HG03025 (cell line): ENCODE measurements at regions not wholly inside any gene's neighbourhood (a gene's known extent, or its start where the extent isn't known, plus 50 kb on each side); places are given as distances from the start of the nearest gene placed in this dataset.

Source experiments
- ATAC-seq: cut with Tn5 transposase; IDR thresholded peaks from one replicate; pipeline ENCODE4 v1.9.1; 2021; ENCODE audit warnings: mild to moderate bottlenecking, moderate library complexity; ENCODE audit not compliant: unreplicated experiment, low FRiP score

DNA sequence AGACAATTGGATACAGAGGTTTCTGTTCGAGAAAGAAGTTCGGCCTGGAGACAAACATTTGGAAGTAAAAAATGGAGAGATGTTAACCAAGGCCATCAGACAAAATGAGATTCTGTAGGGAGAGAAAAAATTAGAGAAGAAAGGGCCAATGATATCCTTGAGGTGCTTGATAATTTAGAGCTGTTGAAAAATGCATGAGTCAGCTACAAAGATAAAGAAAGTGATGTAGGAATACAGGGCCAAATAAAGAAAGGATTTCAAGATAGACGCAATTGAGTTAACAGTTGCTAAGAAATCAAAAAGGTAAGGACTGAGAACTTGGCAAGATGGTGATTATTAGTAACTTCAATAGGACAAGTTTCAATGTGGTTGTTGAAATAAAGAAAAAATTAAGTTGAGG is 384.2 kb upstream of the SEMA3A start:
- no peak for ATAC-seq

- no peak for ATAC-seq
Measured at GRCh38 chr7:84568781-84569180, 374.2 kb upstream of the SEMA3A start.

DNA sequence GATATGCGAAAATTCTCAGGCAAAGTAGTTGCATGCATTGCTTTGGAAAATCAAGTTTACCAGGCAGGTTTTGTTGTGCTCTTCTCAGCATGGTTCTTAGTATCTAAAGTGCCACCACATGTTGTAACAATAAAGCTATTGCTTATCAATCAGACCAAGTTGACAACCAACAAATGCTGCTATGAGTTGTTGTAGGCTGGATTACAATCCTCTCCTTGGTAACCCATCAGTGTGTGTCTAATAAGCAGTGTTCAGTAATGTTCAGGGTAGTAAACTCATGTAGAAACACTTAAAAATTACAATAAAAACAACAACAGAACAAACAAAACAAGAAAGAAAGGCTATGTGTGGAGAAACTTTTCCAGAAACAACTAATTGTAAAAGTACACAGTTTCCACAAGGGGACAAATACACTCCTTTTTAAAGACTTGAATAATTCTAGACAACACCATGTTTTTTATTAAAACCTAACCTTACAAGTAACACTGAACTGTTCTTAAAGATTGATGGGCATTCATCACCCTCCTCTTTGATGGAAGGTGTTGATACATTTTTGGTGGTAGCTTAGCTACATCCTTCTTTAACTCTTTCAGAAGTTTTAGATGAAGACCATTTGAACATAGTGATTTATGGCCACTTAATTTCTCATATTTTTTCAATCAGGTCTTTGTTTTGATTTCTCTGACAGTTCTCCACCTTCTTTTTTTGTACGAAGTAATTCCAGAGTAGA is 370.9 kb upstream of the SEMA3A start:
- no peak for ATAC-seq

- no peak for ATAC-seq
Measured at GRCh38 chr7:84553711-84554110, 359.1 kb upstream of the SEMA3A start.

DNA sequence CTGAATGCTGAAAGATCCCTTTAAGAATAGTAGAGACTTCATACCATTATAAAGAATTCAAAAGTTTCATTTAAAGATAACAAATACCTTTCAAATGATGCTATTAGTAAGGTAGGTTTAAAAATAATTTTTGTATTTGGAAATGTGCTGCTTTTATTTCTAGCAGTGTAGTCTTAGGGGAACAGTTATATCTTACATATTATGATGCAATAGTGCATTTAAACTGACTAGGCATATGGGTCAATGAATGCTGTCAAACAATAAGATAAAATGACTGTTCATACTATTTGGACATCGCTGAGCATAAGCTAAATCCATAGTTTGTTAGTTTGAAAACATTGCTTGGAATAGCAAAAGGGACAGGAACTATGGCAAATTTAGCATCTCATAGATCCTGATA is 354.8 kb upstream of the SEMA3A start:
- ATAC-seq, result no peak

DNA sequence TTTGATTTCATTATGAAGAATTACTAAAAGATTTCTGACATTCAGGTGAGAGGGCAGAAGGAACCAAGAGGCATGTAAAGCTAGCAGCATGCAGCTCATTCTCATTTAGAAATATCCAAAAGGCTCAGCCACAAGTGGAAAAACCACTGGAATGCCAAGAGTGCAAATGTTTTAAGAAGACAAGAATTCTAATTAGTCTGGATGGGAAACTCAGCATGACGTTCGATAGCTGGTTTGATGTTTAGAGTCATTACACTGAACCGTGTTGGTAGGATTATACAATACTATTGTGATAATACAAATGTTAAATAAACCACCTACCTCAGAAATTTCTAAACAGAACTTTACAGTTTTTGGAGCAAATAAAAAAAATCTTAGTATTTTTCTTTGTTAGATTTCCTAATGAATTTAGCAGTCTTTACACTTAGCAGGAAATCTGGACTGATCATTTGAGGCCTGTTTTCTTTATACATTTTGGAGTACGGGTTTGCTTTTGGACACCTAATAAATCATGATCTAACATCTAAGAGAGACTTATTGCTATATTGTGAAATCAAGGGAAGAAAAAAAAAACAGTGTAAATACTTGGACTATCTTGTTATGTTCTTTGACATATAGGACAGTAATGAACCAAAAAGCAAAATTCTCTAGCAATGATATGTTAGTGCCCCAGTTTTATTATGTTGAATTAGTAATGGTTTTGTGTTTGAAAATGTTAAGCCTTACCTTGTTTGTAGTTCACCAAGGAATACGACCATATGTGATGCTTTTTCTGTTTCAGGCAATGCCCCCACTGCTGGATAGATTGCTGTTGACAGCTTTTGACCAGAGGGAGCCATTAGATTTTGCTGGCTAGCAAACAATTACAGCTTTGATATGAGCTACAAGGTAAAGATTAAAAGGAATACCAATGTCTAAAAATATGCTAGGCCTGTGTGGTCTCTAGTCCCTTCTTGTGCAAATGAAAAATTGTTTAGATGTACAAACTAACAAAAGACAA is 354.1 kb upstream of the SEMA3A start:
- ATAC-seq, result no peak

DNA sequence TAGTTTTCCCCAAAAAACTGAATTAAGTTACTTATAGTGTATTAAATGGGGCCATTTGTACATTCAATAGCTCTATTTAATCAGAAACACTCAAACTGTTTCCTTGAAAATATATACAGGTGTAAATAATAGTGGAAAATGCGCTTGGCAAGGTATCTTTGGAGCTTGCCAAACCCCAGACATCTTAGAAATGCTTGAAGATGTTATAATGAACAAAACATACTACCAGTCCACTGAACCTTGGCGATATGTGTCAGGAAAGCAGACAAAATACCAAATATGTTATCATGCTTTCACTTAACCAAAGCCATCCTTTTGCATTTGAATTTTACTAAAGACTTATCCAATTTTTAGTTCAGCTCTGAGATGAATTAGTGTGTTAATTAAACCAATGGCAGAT is 352.7 kb upstream of the SEMA3A start:
- ATAC-seq, result no peak

DNA sequence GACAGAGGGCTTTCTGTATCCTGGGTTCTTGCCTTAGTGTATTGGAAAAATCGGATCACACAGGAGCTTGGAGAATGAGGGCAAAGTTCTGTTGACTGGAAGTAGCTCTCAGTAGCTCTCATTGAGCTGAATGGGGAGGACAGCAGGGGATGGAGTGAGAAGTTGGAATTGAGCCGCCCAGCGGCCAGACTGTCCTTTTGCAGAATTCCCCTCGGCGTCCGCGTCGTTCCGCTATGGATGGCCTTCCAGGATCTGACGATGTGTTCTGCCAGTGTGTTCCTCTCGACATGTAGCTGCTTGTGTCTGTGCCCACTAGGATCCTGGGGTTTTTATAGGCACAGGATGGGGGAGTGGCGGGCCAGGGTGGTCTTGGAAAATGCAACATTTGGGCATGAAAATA is 351.8 kb upstream of the SEMA3A start:
- no peak for ATAC-seq

DNA sequence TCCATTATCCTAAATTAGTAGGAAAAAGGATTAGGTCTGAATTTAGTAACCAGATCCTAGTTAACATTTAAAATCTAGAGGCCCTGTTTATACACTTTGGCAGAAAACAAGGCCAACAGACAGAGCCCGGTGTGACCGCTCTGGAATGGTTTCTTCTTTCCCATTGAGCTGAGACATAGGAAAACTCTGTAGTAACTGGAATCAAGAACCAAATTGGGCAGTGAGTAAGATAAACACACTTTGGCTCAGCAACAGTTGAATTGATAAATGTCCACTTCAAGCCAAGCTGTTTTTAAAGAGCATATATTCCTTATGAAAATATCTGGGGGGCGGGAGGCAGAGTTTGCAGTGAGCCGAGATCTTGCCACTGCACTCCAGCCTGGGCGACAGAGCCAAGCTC is 343.7 kb upstream of the SEMA3A start:
- no peak for ATAC-seq

GRCh38 chr7:84536271-84536870 is 341.8 kb upstream of the SEMA3A start:
- ATAC-seq, result no peak

DNA sequence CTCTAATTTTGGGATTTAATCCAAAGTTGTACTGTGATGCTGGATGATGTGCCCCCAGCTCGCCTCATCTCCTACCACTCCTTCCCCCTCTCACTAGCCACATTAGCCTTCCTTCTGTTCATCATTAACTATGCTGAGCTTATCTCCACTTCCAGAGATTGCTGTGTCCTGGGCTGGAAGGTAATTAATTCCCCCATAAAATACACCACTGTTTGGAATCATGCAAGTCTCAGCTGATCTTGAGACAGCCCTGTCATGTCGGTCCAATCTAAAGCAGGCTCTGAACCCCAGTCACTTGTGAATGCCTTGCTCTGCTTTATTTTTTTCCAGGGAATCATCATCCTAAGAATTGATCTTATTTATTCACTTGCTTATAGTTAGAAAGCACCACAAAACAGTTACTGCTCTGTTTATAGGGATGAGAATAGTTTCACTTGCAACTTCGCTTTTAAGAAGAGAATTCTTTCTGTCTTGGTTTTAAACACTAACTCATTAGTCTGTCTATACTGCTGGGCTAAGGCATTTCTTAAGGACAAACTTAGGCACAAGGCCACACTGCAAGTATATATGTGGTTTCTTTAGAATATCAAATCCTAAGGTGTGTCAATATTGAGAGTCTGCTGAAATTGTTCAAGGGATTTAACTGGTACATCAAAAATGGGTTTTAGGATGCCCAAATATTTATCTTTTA is 341.1 kb upstream of the SEMA3A start:
- ATAC-seq, result no peak

GRCh38 chr7:84533182-84533581 is 338.6 kb upstream of the SEMA3A start:
- no peak for ATAC-seq

GRCh38 chr7:84532196-84532595 is 337.6 kb upstream of the SEMA3A start:
- ATAC-seq, result no peak

GRCh38 chr7:84529480-84530205 is 335.1 kb upstream of the SEMA3A start:
- ATAC-seq, result no peak

- no peak for ATAC-seq
Measured at GRCh38 chr7:84528756-84529479, 334.3 kb upstream of the SEMA3A start.

DNA sequence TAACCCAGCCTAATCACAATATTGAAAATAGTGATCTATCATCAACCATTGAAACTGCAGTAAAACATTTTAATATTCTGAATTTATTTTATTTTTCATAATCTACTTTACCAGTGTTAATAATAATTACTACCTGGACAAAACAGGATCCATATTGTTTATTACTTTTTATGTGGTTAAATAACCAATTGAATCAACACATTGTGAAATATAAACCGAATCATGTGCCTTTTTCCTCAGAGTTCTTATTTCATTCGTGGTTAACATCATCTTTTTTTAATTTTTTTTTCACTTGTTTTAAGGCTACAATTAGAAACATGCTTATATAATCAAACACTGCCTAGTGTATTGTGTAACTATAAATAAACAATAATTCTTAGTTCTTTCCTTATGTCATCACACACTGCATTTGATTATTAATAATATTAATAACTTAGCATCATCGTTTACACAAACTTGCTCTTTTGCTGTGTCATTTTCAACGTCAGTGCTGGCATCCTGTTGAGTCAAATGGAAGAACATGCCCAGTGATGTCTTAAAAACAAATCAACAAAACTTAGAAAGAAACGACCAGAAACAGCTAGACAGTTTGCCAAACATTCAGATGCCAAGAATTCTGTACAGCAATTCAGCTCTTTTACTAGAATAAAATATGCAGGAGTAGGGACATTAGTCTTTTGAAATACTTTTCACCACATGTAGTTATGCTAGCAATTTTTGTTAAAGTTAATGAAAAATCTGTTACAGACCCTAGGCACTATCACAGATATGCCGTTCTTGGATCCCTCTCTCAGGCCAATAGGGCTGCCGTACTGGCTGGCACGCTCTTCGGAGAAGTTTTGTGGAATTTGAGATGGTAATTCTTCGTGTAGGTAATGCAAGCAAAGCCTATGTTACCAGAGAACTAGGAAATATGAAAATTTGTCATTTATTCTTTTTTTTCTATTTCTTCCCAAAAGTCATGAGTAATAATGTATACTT is 330.4 kb upstream of the SEMA3A start:
- no peak for ATAC-seq

- no peak for ATAC-seq
Measured at GRCh38 chr7:84513061-84513460, 318.5 kb upstream of the SEMA3A start.

DNA sequence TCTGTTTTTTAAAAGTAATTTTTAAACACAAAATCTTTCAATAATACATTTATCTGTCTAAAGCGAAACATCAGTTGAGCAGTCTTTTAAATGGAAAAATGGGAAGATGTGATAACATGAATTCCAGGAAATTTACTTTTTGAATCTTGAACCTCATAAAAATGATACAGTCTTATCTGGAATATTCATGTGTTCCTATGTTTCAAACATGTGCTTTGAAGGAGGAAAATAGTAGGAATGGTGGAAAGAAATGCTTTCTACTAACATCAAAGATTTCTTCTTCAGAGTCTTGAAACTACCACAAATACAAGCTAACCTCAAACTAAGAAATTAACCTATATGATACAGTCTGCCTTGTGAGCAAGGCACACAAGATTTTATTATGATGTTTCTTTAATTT is 317.5 kb upstream of the SEMA3A start:
- no peak for ATAC-seq
